HUES6 (cell line): ENCODE measurements at regions not wholly inside any gene's neighbourhood (a gene's known extent, or its start where the extent isn't known, plus 50 kb on each side); places are given as distances from the start of the nearest gene placed in this dataset.
"Not testable (repeated sequence)": the region's sequence is repeated elsewhere in the genome, so short reads cannot be mapped to it uniquely, and the experiment has no call there.

ENCODE experiments used
- H3K27ac ChIP-seq: 2 replicates; pipeline ENCODE4 v1.7.0; 2013; ENCODE audit warnings: low read depth, mild to moderate bottlenecking, low read length, inconsistent platforms
- H3K27me3 ChIP-seq: 2 replicates; pipeline ENCODE4 v1.6.1; 2013; ENCODE audit warnings: low read length; ENCODE audit not compliant: control insufficient read depth, insufficient read depth
- H3K36me3 ChIP-seq: 2 replicates; pipeline ENCODE4 v1.6.1; 2013; ENCODE audit warnings: low read length; ENCODE audit not compliant: control insufficient read depth, insufficient read depth
- H3K4me1 ChIP-seq: 2 replicates; pipeline ENCODE4 v1.6.1; 2013; ENCODE audit warnings: low read length; ENCODE audit not compliant: control insufficient read depth, insufficient read depth
- H3K4me3 ChIP-seq: 2 replicates; pipeline ENCODE4 v1.5.1; 2013; ENCODE audit warnings: low read depth, low read length
- H3K9ac ChIP-seq: one replicate; pipeline ENCODE4 v1.6.1; 2013; ENCODE audit warnings: mild to moderate bottlenecking, low read length
- H3K9me3 ChIP-seq: 2 replicates; pipeline ENCODE4 v1.6.1; 2013; ENCODE audit warnings: low read depth, low read length; ENCODE audit not compliant: control insufficient read depth, insufficient read depth

DNA sequence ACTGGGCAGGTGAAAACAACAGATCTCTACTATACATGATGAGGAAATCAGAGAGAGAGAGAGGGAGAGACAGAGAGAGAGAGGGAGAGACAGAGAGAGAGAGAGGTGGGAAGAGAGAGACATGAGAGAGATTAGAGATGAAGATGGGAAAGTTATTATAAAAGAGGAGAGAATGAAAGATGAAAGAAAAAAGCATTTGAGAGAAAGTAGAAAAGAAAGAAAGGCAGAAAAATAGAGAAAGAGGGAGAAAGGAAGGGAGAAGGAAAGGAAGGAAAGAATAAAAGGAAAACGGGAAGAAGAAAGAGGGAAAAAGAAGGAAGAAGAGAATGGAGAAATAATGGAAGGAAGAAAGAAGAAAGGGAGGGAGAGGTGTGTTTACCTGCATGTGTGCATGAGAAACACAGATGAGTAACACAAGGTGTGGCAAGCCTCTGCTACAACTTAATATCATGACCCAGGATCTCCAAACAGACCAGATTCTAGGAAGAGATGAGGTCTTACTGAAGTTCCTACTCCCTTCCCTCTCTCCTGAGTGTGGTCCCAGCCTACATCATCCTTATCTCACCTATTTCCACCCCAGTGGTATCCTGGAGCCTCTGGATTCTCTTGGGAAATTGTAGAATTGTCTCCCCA is 176.3 kb downstream of the C12orf75 start:
- no peaks in the 10 kb centered on the region for H3K4me1 ChIP-seq
- H3K36me3 ChIP-seq: no peaks in the 10 kb centered on the region
- no peak overlapping the region for H3K27ac ChIP-seq
- no peaks in the 10 kb centered on the region for H3K9me3 ChIP-seq
- no peak overlapping the region for H3K4me3 ChIP-seq
- no peaks in the 10 kb centered on the region for H3K27me3 ChIP-seq
- H3K9ac ChIP-seq: no peak overlapping the region

DNA sequence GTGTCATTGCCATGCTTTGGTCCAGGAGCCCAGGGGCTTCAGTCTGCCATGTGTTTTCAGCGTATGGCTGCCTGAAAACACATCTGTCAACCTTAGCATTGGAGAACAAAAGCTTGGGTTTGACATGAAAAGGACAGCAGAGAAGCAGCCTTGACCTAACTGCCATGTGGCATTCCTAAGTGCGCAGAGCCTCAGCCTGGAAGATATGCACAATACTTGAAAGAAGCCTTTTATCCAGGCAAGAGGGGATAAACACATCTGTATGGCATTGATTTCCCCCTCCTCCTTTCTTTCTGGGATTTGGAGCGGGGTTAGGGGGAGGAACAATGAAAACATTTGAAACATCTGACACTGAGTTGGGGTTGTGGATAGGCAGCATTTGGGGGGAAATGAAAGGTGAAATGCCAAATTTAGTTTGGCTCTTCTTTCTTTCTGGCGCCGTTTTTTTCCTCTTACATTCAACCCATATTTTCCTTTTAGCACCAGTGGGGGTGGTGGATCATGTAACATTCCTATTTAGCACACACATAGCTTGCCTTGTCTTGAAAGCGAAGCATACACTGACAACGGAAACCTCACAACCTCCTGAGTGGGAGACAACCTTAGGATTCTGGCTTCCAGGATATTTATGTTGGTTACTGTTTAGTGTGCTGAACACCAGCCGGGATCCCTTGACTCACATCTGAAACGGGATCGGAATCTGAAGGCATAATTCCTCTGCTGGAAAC is 177.0 kb downstream of the C12orf75 start:
- Histone ChIP-seq H3K27ac (no peak overlapping the region), H3K27me3 (no peaks in the 10 kb centered on the region), H3K4me3 (no peak overlapping the region), H3K9ac (no peak overlapping the region), H3K4me1 (no peaks in the 10 kb centered on the region), H3K9me3 (no peaks in the 10 kb centered on the region), H3K36me3 (no peaks in the 10 kb centered on the region)

DNA sequence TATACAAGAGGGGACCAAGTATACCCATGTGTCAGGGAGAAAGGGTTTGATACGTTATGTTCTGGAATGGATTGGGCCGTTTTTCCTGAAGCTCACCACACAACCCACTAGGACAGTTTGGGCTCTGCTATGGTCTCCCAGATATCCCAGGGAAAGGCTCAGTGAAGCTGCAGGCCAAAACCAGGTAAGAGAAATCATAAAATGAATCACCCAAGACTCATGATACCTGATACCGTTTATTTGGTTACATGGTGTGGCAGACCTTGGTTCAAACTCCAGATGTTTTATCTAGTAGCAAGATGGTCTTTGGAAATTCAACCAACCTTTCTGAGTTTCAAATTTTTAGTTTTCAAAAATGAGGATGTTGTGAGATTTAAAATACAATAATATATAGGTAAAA is 177.6 kb downstream of the C12orf75 start:
- no peaks in the 10 kb centered on the region for H3K9me3 ChIP-seq
- H3K27ac ChIP-seq: no peak overlapping the region
- no peak overlapping the region for H3K4me3 ChIP-seq
- H3K4me1 ChIP-seq: no peaks in the 10 kb centered on the region
- H3K27me3 ChIP-seq: no peaks in the 10 kb centered on the region
- H3K9ac ChIP-seq: no peak overlapping the region
- H3K36me3 ChIP-seq: no peaks in the 10 kb centered on the region

DNA sequence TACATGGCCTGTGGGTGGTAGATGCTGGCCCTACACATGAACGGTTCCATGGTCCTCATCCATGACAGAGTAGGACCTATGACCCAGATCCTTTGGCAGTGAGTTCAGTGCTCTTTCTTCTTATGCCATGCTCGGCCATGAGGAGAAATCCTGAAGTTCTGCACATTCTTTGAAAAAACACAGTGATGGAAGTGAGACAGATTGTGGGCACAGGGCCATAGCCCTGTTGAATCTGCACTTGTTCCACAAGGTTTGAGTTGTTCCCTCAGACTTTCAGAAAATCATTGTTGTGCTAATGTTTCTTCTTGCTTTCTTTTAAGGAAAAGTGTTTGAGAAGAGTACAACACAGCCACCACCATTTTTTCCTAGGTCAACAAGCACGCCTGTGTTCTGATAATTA is 180.0 kb downstream of the C12orf75 start:
- Histone ChIP-seq H3K9ac (no peak overlapping the region), H3K27me3 (no peaks in the 10 kb centered on the region), H3K4me3 (no peak overlapping the region), H3K27ac (no peak overlapping the region), H3K9me3 (no peaks in the 10 kb centered on the region), H3K4me1 (no peaks in the 10 kb centered on the region), H3K36me3 (no peaks in the 10 kb centered on the region)

DNA sequence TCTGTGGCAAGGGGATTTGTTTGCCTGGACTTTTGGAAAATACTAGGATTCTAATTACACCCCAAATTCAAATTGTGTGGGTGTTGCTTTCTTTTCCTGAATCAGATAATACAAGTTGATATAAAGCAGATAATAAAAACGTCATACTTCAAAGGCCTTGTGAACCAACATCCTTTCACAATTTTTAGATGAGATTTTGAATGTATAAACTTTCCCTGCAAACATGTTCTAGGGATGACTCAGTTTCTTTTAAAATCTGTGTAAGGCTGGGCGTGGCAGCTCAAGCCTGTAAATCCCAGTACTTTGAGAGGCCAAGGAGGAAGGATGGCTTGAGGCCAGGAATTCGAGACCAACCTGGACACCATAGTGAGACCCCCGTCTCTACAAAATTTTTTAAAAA is 182.4 kb downstream of the C12orf75 start:
- not testable (repeated sequence) for H3K27me3 ChIP-seq, H3K9me3 ChIP-seq, H3K4me1 ChIP-seq, H3K9ac ChIP-seq, H3K36me3 ChIP-seq, H3K4me3 ChIP-seq, H3K27ac ChIP-seq

GRCh38 chr12:105522166-105522825 is 191.8 kb downstream of the C12orf75 start:
- Histone ChIP-seq H3K27me3 (no peaks in the 10 kb centered on the region), H3K4me3 (no peak overlapping the region), H3K4me1 (peaks cover 2% of the 10 kb centered on the region; the same call in 1 of the 2 replicates), H3K27ac (no peak overlapping the region), H3K36me3 (no peaks in the 10 kb centered on the region), H3K9ac (no peak overlapping the region), H3K9me3 (peaks cover 14% of the 10 kb centered on the region; the same call in 1 of the 2 replicates)

GRCh38 chr12:105523164-105524057 is 192.9 kb downstream of the C12orf75 start:
- H3K4me1 ChIP-seq: peaks cover 2% of the 10 kb centered on the region; the same call in 1 of the 2 replicates
- no peaks in the 10 kb centered on the region for H3K36me3 ChIP-seq
- no peak overlapping the region for H3K27ac ChIP-seq
- peaks cover 14% of the 10 kb centered on the region; the same call in 1 of the 2 replicates for H3K9me3 ChIP-seq
- H3K27me3 ChIP-seq: no peaks in the 10 kb centered on the region
- no peak overlapping the region for H3K9ac ChIP-seq
- H3K4me3 ChIP-seq: no peak overlapping the region

DNA sequence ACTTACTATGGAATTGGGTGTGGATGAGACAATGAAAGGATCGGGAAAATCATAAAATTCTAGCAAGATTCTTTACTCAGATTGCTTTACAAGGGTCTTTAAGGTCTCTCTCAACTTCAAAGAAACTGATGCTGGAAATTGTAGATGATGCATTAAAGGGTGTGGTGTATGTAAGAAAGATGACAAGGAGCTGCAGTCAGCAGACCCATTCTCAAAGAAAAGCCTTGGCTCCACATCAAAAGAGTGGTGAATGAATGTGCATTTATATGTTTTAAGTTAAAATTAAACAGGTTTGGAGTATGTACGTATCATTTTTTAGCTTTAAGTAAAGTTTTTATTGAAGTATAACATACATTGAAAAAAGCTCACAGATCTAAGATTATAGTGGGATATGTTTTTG is 194.5 kb downstream of the C12orf75 start:
- no peak overlapping the region for H3K4me3 ChIP-seq
- no peak overlapping the region for H3K9ac ChIP-seq
- H3K36me3 ChIP-seq: no peaks in the 10 kb centered on the region
- peaks cover 7% of the 10 kb centered on the region; the same call in 1 of the 2 replicates for H3K9me3 ChIP-seq
- peaks cover 2% of the 10 kb centered on the region; the same call in 1 of the 2 replicates for H3K4me1 ChIP-seq
- H3K27me3 ChIP-seq: no peaks in the 10 kb centered on the region
- H3K27ac ChIP-seq: no peak overlapping the region

DNA sequence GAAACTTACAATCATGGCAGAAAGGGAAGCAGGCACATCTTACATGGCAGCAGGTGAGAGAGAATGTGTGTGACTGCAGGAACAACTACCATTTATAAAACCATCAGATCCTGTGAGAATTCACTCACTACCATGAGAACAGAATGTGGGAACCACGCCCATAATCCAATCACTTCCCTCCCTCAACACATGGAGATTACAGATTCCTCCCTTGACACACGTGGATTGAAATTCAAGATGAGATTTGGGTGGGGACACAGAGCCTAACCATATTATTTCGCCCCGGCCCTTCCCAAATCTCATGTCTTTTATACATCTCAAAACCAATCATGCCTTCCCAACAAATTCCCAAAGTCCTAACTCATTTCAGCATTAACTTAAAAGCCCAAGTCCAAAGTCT is 203.6 kb downstream of the C12orf75 start:
- H3K9me3 ChIP-seq: peaks cover 40% of the 10 kb centered on the region
- H3K9ac ChIP-seq: no peak overlapping the region
- H3K27me3 ChIP-seq: no peaks in the 10 kb centered on the region
- H3K4me3 ChIP-seq: no peak overlapping the region
- H3K27ac ChIP-seq: no peak overlapping the region
- H3K36me3 ChIP-seq: no peaks in the 10 kb centered on the region
- H3K4me1 ChIP-seq: no peaks in the 10 kb centered on the region

- not testable (repeated sequence) for H3K27me3 ChIP-seq, H3K9ac ChIP-seq, H3K4me3 ChIP-seq, H3K4me1 ChIP-seq, H3K36me3 ChIP-seq, H3K27ac ChIP-seq
- peaks cover 40% of the 10 kb centered on the region for H3K9me3 ChIP-seq
These were observed 204.5 kb downstream of the C12orf75 start for GRCh38 chr12:105535033-105535432.
